ENCODE measurements at regions not wholly inside any gene's neighbourhood (a gene's known extent, or its start where the extent isn't known, plus 50 kb on each side); places are given as distances from the start of the nearest gene placed in this dataset.

GRCh38 chr3:16052964-16053363 is 121.5 kb upstream of the GALNT15 start:
- H3K27me3 ChIP-seq: no peaks in the 10 kb centered on the region
- intact Hi-C loops (cut with DNase I): loop anchor here (5.0 to 10.0 kb wide), 6 partner anchors 82 to 418 kb away; no protein-coding TSS in a partner anchor
- DNase-seq: no peak
- TF ChIP-seq EP300 (IDR thresholded peaks at IDR 0.05): no peak
- no peak for TF ChIP-seq POLR2A (IDR thresholded peaks at IDR 0.05)
- TF ChIP-seq CTCF (IDR thresholded peaks at IDR 0.05): no peak
- H3K4me1 ChIP-seq (ENCODE audit: insufficient read depth): peaks cover 8% of the 10 kb centered on the region
- H3K36me3 ChIP-seq: no peaks in the 10 kb centered on the region
- no peak overlapping the region for H3K27ac ChIP-seq
- H3K9me3 ChIP-seq: no peaks in the 10 kb centered on the region
- no peak overlapping the region for H3K4me3 ChIP-seq

GRCh38 chr3:16053794-16054193 is 120.7 kb upstream of the GALNT15 start:
- intact Hi-C loops (cut with DNase I): loop anchor here (5.0 to 10.0 kb wide), 6 partner anchors 81 to 419 kb away; no protein-coding TSS in a partner anchor
- peaks cover 8% of the 10 kb centered on the region for H3K4me1 ChIP-seq (ENCODE audit: insufficient read depth)
- H3K4me3 ChIP-seq: no peak overlapping the region
- no peak overlapping the region for H3K27ac ChIP-seq
- H3K36me3 ChIP-seq: no peaks in the 10 kb centered on the region
- TF ChIP-seq EP300 (IDR thresholded peaks at IDR 0.05) (no peak), POLR2A (IDR thresholded peaks at IDR 0.05) (no peak), CTCF (IDR thresholded peaks at IDR 0.05) (no peak)
- no peaks in the 10 kb centered on the region for H3K9me3 ChIP-seq
- no peaks in the 10 kb centered on the region for H3K27me3 ChIP-seq
- DNase-seq: no peak

- H3K4me3 ChIP-seq: no peak overlapping the region
- peak overlapping the region; percentile 44 to 86 for H3K27ac ChIP-seq
- H3K4me1 ChIP-seq (ENCODE audit: insufficient read depth): peaks cover 19% of the 10 kb centered on the region
- intact Hi-C loops (cut with DNase I): loop anchor here in 3 of 4 donors (5.0 to 10.0 kb wide), 4 partner anchors 79 to 421 kb away; no protein-coding TSS in a partner anchor
- H3K36me3 ChIP-seq: no peaks in the 10 kb centered on the region
- no peak for DNase-seq
- TF ChIP-seq CTCF (IDR thresholded peaks at IDR 0.05) (no peak), EP300 (IDR thresholded peaks at IDR 0.05) (no peak), POLR2A (IDR thresholded peaks at IDR 0.05) (no peak)
- H3K9me3 ChIP-seq: no peaks in the 10 kb centered on the region
- H3K27me3 ChIP-seq: no peaks in the 10 kb centered on the region
- 29 to 39% (median 32%) methylated on average over 7 of the region's 7 CpGs for WGBS, 3 donors
Observed at GRCh38 chr3:16055606-16056211, 118.8 kb upstream of the GALNT15 start.

- TF ChIP-seq POLR2A (IDR thresholded peaks at IDR 0.05) (no peak), EP300 (IDR thresholded peaks at IDR 0.05) (peak; percentile 79)
- H3K9me3 ChIP-seq: no peaks in the 10 kb centered on the region
- peak in 1 of 5 donors; percentile 23 for DNase-seq
- intact Hi-C loops (cut with DNase I): loop anchor here in 3 of 4 donors (5.0 to 10.0 kb wide), 4 partner anchors 79 to 421 kb away; no protein-coding TSS in a partner anchor
- peak overlapping the region; percentile 44 to 86 for H3K27ac ChIP-seq
- H3K27me3 ChIP-seq: no peaks in the 10 kb centered on the region
- no peaks in the 10 kb centered on the region for H3K36me3 ChIP-seq
- peaks cover 23% of the 10 kb centered on the region for H3K4me1 ChIP-seq (ENCODE audit: insufficient read depth)
- 49 to 61% (median 61%) methylated on average over 2 of the region's 2 CpGs for WGBS, 3 donors
- no peak overlapping the region for H3K4me3 ChIP-seq
Observed at GRCh38 chr3:16056217-16056616, 118.3 kb upstream of the GALNT15 start.

GRCh38 chr3:16058521-16058920 is 116.0 kb upstream of the GALNT15 start:
- H3K27me3 ChIP-seq: no peaks in the 10 kb centered on the region
- no peaks in the 10 kb centered on the region for H3K36me3 ChIP-seq
- WGBS, 3 donors: 91 to 93% (median 92%) methylated on average over 1 of the region's 1 CpG
- H3K4me1 ChIP-seq (ENCODE audit: insufficient read depth): peaks cover 25% of the 10 kb centered on the region
- H3K9me3 ChIP-seq: no peaks in the 10 kb centered on the region
- no peak overlapping the region for H3K27ac ChIP-seq
- DNase-seq: no peak
- no peak for TF ChIP-seq EP300 (IDR thresholded peaks at IDR 0.05)
- no peak for TF ChIP-seq CTCF (IDR thresholded peaks at IDR 0.05)
- TF ChIP-seq POLR2A (IDR thresholded peaks at IDR 0.05): no peak
- H3K4me3 ChIP-seq: no peak overlapping the region
- intact Hi-C loops (cut with DNase I): loop anchor here in 3 of 4 donors (5.0 to 10.0 kb wide), 4 partner anchors 76 to 424 kb away; no protein-coding TSS in a partner anchor
